Activated naive CD4-positive, alpha-beta T cell treated with anti-CD3 and anti-CD28 coated beads, Interleukin-2, amount 50 U/mL, for 72 hours (primary cell): ENCODE measurements at regions not wholly inside any gene's neighbourhood (a gene's known extent, or its start where the extent isn't known, plus 50 kb on each side); places are given as distances from the start of the nearest gene placed in this dataset.

ENCODE experiments used
- ATAC-seq, 2 donors: fragments of 150-1000 bp; cut with Tn5 transposase; 2 replicates each; pipeline ENCODE4 v1.10.0; 2021; ENCODE audit warnings: mild to moderate bottlenecking in 2 of 2, moderate library complexity in 2 of 2
- DNase-seq, 2 donors: peaks; one replicate each; pipeline ENCODE4 v3.0.0; 2021 to 2022; ENCODE audit warnings: low spot score in 2 of 2
- H3K27ac Mint-ChIP-seq, 2 donors: one replicate each; pipeline ENCODE4 v1.8.0; 2022; ENCODE audit warnings: mild to moderate bottlenecking in 2 of 2, mixed read lengths in 2 of 2
- H3K36me3 Mint-ChIP-seq, 2 donors: one replicate each; pipeline ENCODE4 v1.8.0; 2022; ENCODE audit warnings: mixed read lengths in 2 of 2
- H3K9me3 Mint-ChIP-seq, 2 donors: one replicate each; pipeline ENCODE4 v1.8.0; 2022; ENCODE audit warnings: mixed read lengths in 2 of 2

DNA sequence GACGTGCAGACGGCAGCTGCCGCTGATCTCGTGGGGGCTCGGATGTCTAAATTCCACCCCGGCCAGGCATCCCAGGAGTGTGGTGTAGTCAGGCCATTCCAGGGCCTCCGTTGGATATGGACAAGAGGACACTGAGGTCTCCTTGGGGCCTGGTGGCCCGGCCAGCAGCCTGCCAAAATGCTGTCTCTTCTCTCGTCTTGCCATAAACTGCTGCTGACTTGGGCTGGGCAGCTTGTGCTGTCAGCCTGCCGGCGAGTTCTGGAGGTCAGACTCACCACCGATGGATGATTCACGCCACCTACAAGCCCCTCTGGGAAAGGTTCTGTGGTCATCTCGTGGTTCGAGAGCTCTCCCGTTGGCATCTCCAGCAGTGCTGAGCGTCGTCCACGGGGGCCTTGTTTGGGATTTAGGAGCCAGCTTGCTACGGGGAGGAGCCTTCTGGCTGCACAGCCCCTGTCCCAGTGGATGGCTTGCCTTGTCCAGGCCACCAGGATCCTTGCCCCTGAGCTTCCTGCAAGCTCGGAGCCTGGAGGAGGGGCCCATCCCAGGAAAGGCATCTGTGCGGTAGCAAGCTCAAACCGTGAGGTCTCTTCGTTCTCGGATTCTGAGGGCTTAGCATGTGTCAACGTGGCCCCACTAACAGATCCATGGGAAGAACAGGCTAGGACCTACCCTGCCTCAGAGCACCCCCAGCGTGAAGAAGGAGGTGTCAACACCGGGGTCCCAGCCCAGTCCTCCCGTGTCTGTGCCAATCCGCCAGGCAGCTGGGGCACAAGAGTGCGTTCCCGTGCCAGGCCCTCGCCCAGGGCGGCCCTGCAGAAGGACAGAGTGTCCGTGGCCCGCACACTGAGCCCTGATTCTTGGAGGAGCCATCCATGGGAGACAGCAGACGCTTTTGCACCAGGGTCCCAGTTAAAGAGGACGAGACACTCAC, 1114.1 kb downstream of the BRD1 start:
- peak in 1 of 2 donors; percentile 43 for DNase-seq
- Mint-ChIP-seq H3K27ac (no peak overlapping the region), H3K9me3 (peaks cover 3 to 6% of the 10 kb centered on the region in 2 donors), H3K36me3 (no peaks in the 10 kb centered on the region)
- ATAC-seq: no peak

DNA sequence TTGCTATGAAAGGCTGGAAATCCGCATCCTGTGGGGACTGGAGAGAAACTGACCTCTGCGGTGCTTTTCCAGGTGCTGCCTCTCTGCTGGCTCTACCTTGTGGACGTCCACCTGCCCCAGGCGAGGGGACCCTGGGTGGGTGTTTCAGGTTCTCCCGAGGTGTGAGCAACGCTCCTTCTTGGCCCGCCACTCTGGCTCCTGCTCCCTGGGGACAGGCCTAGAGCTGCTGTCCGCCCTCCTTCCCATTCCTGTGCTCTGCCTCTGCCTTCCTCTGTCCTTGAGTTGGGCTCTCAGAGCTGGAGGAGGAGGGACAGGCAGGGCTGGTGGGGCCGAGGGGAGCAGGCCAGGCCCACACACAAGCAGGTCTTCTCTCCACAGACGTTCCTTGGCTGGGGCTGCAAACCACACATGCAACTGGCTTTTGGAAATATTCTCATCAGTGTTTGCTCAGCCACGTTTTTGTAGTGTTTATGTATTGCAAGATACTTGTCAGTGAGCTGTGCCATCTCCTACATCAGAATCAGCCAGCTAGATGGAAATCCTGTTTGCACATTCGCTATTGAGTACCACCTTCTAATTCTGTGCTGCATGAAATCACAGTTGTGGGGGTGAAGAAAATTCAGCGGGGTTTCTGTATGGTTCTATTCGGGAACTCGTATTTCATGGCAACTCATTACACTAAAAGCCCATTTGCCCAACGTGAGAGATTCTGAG, 1115.0 kb downstream of the BRD1 start:
- Mint-ChIP-seq H3K36me3 (no peaks in the 10 kb centered on the region), H3K27ac (no peak overlapping the region), H3K9me3 (peaks cover 3 to 6% of the 10 kb centered on the region in 2 donors)
- no peak for DNase-seq
- ATAC-seq: no peak

DNA sequence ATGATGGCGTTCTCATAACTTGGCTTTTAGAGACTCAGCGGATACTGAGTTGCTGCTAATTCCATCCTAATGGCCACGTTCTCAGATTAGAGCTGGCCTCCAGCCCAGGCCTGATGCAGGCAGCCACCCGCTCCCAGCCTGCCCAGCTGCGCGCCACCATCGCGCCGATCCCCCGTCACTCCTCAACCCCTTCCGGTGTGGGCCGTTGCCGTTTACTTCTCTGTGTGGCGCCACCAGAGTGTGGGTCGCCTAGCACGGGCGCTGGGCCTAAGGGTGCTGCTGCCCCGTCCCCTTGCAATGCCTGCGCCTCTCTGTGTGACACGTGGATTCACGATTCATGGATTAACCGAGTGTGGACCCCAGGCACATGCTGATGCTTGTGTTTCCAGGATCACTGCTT, 1116.0 kb downstream of the BRD1 start:
- no peaks in the 10 kb centered on the region for H3K36me3 Mint-ChIP-seq
- no peak overlapping the region for H3K27ac Mint-ChIP-seq
- peaks cover 1 to 6% of the 10 kb centered on the region in 2 donors for H3K9me3 Mint-ChIP-seq
- peak in 1 of 2 donors; percentile 18 for DNase-seq
- ATAC-seq: no peak

GRCh38 chr22:48711031-48711431, 1116.6 kb downstream of the BRD1 start:
- ATAC-seq (no peak), DNase-seq (no peak)
- Mint-ChIP-seq H3K27ac (no peak overlapping the region), H3K36me3 (no peaks in the 10 kb centered on the region), H3K9me3 (peaks cover 0 to 5% of the 10 kb centered on the region in 2 donors)

DNA sequence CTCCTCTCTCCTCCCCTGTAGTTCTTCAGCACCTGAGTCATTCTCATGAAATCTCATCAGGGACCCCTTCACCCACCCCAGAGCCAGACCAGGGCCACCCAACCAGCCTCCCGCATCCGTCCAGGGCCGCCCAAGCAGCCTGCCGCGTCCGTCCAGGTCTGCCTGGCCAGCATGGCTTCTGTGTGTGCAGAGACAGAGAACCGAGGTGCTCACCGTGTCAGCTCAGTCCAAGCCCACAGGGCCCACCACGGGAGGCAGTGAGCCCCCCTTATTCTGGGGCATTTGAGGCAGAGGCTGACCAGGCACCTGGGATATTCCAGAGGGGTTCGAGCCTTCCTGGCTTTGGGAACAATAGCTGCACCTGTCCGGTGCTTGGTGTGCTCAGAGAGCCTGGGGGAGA, 1117.3 kb downstream of the BRD1 start:
- H3K27ac Mint-ChIP-seq: no peak overlapping the region
- H3K36me3 Mint-ChIP-seq: no peaks in the 10 kb centered on the region

DNA sequence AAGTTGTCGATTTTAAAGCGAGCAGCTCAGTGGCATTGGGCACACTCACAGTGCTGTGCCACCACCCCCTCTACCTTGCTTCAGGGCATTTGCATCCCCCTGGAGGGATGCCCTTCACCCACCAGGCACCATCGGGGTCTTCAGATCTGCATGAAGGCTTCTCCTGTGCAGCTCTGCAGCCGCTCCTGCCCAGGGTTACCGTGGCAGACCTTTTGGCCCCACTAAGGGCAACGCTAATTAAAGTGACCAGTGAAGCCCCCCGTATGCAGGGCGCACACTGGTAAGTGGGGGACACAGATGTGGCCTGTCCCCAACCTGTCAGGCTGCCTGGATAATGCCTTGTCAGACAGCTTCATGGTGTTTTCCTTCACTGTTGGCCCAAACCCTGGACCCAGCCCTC, 1117.7 kb downstream of the BRD1 start:
- DNase-seq (no peak), ATAC-seq (no peak)
- Mint-ChIP-seq H3K36me3 (no peaks in the 10 kb centered on the region), H3K27ac (no peak overlapping the region), H3K9me3 (no peaks in the 10 kb centered on the region)

More for the DNA sequence above, 1117.3 kb downstream of the BRD1 start:
- DNase-seq (no peak), ATAC-seq (no peak)
- H3K9me3 Mint-ChIP-seq: no peaks in the 10 kb centered on the region

DNA sequence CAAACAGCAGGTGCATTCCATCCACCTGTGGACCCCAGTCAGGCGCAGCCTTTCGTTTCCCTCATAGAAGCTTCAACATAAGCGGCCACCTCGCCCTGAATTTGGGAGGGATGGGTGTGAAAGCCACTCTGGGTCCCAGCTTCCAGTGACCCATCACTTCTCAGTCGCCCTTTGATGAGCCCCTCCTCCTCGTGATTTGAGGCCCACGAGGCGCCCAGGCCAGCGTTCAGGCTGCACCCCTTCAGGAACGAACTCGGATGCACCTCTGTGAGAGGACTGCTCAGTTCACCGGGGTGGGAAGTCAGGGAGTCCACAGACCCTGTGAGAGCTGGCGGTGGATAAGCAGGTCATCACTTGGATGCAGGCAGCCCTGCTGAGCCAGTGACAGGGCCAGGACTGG, 1118.2 kb downstream of the BRD1 start:
- DNase-seq (no peak), ATAC-seq (no peak)
- no peaks in the 10 kb centered on the region for H3K9me3 Mint-ChIP-seq
- no peak overlapping the region for H3K27ac Mint-ChIP-seq
- no peaks in the 10 kb centered on the region for H3K36me3 Mint-ChIP-seq

DNA sequence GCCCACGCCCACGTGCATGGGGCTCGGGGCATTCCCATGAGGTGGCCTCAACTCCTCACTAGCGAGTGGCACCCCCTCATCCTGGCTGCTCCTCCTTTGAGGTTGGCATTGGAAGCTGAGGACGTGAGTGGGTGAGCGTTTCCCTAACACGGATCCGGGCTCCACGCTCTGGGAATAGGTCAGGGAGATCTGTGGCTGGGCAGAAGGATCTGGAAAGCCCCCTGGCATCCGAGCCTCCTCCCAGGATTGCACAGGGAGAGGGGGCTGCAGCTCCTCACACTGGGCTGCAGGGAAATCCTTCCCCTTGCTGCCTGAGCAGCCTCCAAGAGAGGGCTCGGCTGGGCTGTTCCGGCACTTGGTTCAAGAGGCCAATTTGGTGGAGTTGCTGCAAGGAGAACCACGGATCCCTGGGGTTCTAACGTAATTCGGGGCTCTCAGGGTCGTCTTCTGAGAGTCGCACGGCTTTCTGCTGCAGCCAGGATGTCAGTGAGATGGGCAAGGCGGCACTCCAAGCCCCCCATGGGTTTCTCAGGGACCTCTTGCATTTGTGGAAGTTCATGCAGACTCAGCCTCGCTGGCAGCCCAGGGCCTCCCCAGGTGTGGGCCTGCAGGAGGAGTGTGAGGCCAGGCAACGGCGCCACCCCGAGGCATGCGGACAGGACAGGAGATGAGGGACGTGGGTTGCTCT, 1119.0 kb downstream of the BRD1 start:
- Mint-ChIP-seq H3K27ac (no peak overlapping the region), H3K9me3 (no peaks in the 10 kb centered on the region), H3K36me3 (no peaks in the 10 kb centered on the region)
- DNase-seq (no peak), ATAC-seq (no peak)

DNA sequence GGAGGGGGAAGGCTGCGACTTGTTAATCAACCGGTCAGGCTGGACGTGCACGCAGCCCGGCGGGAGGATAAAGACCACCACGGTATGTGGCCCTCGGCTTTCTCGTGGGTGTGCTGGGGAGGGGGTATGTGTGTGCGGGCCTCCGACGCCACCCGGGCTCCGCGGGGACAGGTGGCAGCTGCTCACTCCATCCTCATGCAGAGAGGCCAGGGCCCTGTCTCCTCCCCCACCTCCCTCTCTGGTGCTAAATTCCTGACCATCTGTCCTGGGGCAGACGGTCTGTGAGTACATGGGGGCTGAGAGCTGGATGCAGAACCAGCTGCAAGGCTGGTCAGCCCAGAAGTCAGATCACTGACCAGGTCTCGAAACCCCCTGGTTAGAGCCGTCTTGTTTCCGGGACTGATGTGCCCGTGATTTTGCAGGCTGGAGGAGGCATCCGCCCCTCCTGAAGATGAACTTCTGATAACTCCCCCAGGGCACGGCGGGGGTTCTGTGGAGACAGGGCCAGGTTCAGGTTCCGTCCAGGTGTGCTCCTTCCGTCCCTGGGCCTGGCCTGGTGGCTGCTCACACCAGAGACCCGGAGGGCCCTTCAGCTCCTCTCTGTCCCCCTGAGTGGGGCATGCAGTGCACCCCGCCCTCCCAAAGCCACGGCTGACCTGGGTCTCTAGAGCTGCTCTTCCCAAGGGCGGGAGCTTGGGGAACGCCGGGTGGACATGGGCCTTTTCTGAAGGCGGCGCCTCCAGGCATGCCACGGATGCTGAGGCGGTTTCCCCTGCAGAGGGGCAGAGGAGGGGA, 1119.7 kb downstream of the BRD1 start:
- Mint-ChIP-seq H3K36me3 (no peaks in the 10 kb centered on the region), H3K27ac (no peak overlapping the region), H3K9me3 (no peaks in the 10 kb centered on the region)
- DNase-seq (no peak), ATAC-seq (no peak)

DNA sequence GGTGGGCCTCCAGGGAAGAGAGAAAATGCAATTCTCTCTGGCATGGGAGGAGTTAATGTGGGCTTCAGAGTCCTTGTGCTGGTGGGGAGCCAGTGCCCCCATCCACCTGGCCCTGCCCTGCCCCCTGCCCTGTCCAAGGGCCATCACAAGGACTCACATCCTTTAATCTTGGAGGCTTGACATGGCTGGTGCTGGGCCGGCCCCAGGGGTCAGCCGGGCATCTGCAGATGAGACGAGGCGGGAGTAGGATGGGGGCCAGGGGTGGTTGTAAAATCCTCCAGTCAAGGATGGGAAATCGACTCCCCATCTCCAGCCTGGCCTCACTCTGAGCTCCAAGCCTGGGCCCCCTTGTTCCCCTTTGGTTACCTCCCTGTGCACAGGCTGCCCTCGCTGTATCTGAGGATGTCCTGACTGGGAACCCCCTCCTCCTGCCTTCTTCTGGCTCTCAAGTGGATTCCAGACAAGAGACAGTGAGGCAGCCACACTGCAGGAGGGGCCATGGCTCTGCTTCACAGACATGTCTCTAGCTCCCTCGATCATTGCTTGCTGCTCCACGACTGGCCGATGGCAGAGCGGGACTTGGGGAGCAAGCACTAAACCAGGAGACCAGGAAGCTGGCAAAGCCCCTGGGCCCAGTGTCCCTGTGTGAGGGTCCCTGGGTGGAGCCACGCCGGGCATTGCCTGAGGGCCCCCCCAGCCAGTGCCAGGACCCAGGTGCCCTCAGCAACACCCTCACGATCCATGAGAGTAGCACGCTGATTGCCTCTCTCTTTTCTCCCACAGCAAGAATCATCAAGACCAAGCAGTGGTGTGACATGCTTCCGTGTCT, 1120.5 kb downstream of the BRD1 start:
- no peak for ATAC-seq

GRCh38 chr22:48705917-48706605, 1121.6 kb downstream of the BRD1 start:
- no peak for ATAC-seq
- H3K36me3 Mint-ChIP-seq: no peaks in the 10 kb centered on the region
- H3K9me3 Mint-ChIP-seq: no peaks in the 10 kb centered on the region
- peak in 1 of 2 donors; percentile 23 for DNase-seq
- no peak overlapping the region for H3K27ac Mint-ChIP-seq

More for the DNA sequence above, 1120.5 kb downstream of the BRD1 start:
- Mint-ChIP-seq H3K27ac (no peak overlapping the region), H3K36me3 (no peaks in the 10 kb centered on the region), H3K9me3 (no peaks in the 10 kb centered on the region)
- peak in 1 of 2 donors; percentile 38 for DNase-seq

DNA sequence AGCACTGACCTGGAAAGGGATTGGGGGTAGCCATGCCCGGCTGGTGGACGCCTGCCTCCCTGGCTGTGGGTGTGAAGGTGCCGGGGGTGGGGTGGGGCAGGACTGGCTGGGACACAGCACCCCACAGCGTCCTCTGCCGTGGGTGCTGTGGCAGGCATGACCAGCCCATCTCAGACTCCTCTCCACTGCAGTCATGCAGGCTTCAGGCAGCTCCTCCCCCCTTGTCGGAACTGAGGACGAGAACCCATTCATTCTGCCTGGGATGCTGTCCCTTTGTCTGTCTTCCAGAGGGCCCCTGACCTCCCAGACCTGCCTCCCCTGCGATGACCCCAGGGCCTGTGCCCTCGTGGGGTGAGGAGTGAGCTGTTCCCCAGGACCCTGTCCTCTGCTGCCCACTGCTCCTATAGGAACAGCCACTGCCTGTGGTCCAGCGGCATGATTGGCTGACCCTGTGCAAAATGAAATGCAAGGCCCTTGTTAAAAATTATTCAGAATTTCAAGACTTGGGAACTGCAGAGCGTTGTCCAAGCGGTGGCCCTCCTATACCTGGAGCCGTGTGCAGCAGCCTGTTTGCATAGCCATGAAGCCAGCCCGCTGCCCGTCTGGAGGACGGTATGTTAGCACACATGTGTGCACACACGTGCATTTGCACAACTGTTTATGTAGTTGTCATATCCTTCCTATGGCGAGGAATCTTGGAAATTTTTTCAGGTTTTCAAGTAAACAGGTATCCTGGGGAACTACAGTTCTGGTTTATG, 1122.3 kb downstream of the BRD1 start:
- H3K9me3 Mint-ChIP-seq: no peaks in the 10 kb centered on the region
- ATAC-seq: no peak
- H3K27ac Mint-ChIP-seq: no peak overlapping the region
- DNase-seq: peak in 1 of 2 donors; percentile 38
- no peaks in the 10 kb centered on the region for H3K36me3 Mint-ChIP-seq

DNA sequence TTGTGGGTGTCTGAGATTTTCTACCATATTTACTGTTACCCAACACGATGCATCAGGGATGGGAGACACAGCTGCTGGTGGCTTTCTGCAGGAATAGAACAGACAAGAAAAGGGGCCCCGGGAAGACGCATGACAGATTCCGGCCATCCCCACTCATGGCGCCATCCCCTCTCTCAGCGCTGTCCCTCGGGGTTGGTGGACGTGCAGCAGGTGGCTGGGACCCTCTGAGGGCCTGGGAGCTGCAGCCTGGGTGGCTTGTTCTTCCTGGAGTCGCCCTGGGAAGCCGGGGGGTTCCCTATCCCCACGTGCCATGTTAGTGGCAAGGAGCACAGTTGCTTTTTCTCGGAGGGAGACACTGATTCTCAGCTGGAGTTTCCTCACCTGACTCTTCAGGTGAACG, 1123.3 kb downstream of the BRD1 start:
- H3K27ac Mint-ChIP-seq: no peak overlapping the region
- ATAC-seq: no peak
- no peak for DNase-seq
- no peaks in the 10 kb centered on the region for H3K36me3 Mint-ChIP-seq
- no peaks in the 10 kb centered on the region for H3K9me3 Mint-ChIP-seq

GRCh38 chr22:48703265-48703941, 1124.3 kb downstream of the BRD1 start:
- ATAC-seq: no peak
- Mint-ChIP-seq H3K27ac (no peak overlapping the region), H3K9me3 (no peaks in the 10 kb centered on the region), H3K36me3 (no peaks in the 10 kb centered on the region)
- DNase-seq: no peak
